SK-N-SH treated with all-trans-retinoic acid at 6 μM for 48 hours (cell line): ENCODE measurements at regions not wholly inside any gene's neighbourhood (a gene's known extent, or its start where the extent isn't known, plus 50 kb on each side); places are given as distances from the start of the nearest gene placed in this dataset.
"Not testable (repeated sequence)": the region's sequence is repeated elsewhere in the genome, so short reads cannot be mapped to it uniquely, and the experiment has no call there.

Experiments
- ATAC-seq: fragments of 200-7000 bp; cut with Tn5 transposase; 3 replicates; pipeline ENCODE4 v1.9.1; 2020; ENCODE audit warnings: mild to moderate bottlenecking, moderate library complexity
- ARNTL ChIP-seq: fragments of 450-650 bp; formaldehyde crosslinking; IDR thresholded peaks from 2 replicates; pipeline ENCODE4 v1.5.0; 2020; ENCODE audit warnings: low read depth, mild to moderate bottlenecking, moderate library complexity, borderline replicate concordance
- BACH2 ChIP-seq: fragments of 250-450 bp; sonication (Bioruptor Pico); IDR thresholded peaks from 2 replicates; pipeline ENCODE4 v1.9.0; 2021; ENCODE audit warnings: mild to moderate bottlenecking, borderline replicate concordance
- CSDC2 ChIP-seq: fragments of 250-450 bp; sonication (Bioruptor Pico); IDR thresholded peaks from 2 replicates; pipeline ENCODE4 v1.5.0; 2020; ENCODE audit warnings: mild to moderate bottlenecking, moderate library complexity
- GLIS3 ChIP-seq: fragments of 250-450 bp; sonication (Bioruptor Pico); IDR thresholded peaks from 2 replicates; pipeline ENCODE4 v1.5.0; 2020; ENCODE audit warnings: mild to moderate bottlenecking, moderate library complexity
- PPARA ChIP-seq: fragments of 250-450 bp; sonication (Bioruptor Pico); IDR thresholded peaks from 2 replicates; pipeline ENCODE4 v1.5.0; 2020; ENCODE audit warnings: mild to moderate bottlenecking, borderline replicate concordance
- RARB ChIP-seq: fragments of 250-450 bp; sonication (Bioruptor Pico); IDR thresholded peaks from 2 replicates; pipeline ENCODE4 v1.8.0; 2021; ENCODE audit warnings: mild to moderate bottlenecking, moderate library complexity
- SNAI2 ChIP-seq: fragments of 250-450 bp; sonication (Bioruptor Pico); IDR thresholded peaks from 2 replicates; pipeline ENCODE4 v1.5.0; 2020; ENCODE audit warnings: mild to moderate bottlenecking, moderate library complexity
- TCF4 ChIP-seq: fragments of 250-450 bp; sonication (Bioruptor Pico); IDR thresholded peaks from 2 replicates; pipeline ENCODE4 v1.8.0; 2021; ENCODE audit warnings: mild to moderate bottlenecking, moderate library complexity, borderline replicate concordance
- TOX ChIP-seq: fragments of 250-450 bp; sonication (Bioruptor Pico); IDR thresholded peaks from 2 replicates; pipeline ENCODE4 v1.8.0; 2021; ENCODE audit warnings: mild to moderate bottlenecking, moderate library complexity, borderline replicate concordance
- ZC3H10 ChIP-seq: fragments of 250-450 bp; sonication (Bioruptor Pico); IDR thresholded peaks from 2 replicates; pipeline ENCODE4 v1.5.1; 2021; ENCODE audit warnings: mild to moderate bottlenecking, moderate library complexity
- ZFP3 ChIP-seq: fragments of 250-450 bp; sonication (Bioruptor Pico); IDR thresholded peaks from 2 replicates; pipeline ENCODE4 v1.5.0; 2020; ENCODE audit warnings: mild to moderate bottlenecking, moderate library complexity
- ZFP30 ChIP-seq: fragments of 450-650 bp; formaldehyde crosslinking; IDR thresholded peaks from 2 replicates; pipeline ENCODE4 v1.5.0; 2022; ENCODE audit warnings: mild to moderate bottlenecking, moderate library complexity
- ZNF565 ChIP-seq: fragments of 450-650 bp; formaldehyde crosslinking; conservative IDR thresholded peaks from 2 replicates; pipeline ENCODE4 v1.5.0; 2020; ENCODE audit warnings: low read depth, mild to moderate bottlenecking, moderate library complexity
- ZNF70 ChIP-seq: fragments of 450-650 bp; formaldehyde crosslinking; IDR thresholded peaks from 2 replicates; pipeline ENCODE4 v1.5.0; 2020; ENCODE audit warnings: mild to moderate bottlenecking, moderate library complexity
- ZNF8 ChIP-seq: fragments of 450-650 bp; formaldehyde crosslinking; IDR thresholded peaks from 2 replicates; pipeline ENCODE4 v1.5.0; 2020; ENCODE audit warnings: mild to moderate bottlenecking, moderate library complexity
- TF ChIP-seq, protein P1 (sequence below): fragments of 250-450 bp; sonication (Bioruptor Pico); IDR thresholded peaks from 2 replicates; pipeline ENCODE4 v1.8.0; 2021; ENCODE audit warnings: low read depth, mild to moderate bottlenecking, moderate library complexity, borderline replicate concordance
- TF ChIP-seq, protein P2 (sequence below): fragments of 250-450 bp; sonication (Bioruptor Pico); IDR thresholded peaks from 2 replicates; pipeline ENCODE4 v1.8.0; 2020; ENCODE audit warnings: mild to moderate bottlenecking, moderate library complexity, borderline replicate concordance
- TF ChIP-seq, protein P3 (sequence below): fragments of 250-450 bp; sonication (Bioruptor Pico); IDR thresholded peaks from 2 replicates; pipeline ENCODE4 v1.5.1; 2020; ENCODE audit warnings: low read depth, mild to moderate bottlenecking, moderate library complexity
- TF ChIP-seq, protein P4 (sequence below): fragments of 250-450 bp; sonication (Bioruptor Pico); IDR thresholded peaks from 2 replicates; pipeline ENCODE4 v1.5.1; 2021; ENCODE audit warnings: mild to moderate bottlenecking, moderate library complexity

DNA sequence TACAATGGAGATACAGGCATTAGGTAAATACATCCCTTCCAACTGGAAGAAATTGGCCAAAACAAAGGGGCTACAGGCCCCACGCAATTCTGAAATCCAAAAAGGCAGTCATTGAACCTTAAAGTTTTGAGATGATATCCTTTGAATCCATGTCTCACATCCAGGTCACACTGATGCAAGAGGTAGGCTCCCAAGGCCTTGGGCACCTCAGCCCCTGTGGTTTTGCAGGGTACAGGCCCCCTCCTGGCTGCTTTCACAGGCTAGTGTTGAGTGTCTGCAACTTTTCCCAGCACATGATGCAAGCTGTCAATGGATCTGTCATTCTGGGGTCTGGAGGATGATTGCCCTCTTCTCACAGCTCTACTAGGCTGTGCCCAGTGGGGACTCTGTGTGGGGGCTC, 766.7 kb downstream of the ZBBX start:
- TF ChIP-seq TCF4 (CRISPR knock-in tag) = no peak
- TF ChIP-seq, protein P1, sequence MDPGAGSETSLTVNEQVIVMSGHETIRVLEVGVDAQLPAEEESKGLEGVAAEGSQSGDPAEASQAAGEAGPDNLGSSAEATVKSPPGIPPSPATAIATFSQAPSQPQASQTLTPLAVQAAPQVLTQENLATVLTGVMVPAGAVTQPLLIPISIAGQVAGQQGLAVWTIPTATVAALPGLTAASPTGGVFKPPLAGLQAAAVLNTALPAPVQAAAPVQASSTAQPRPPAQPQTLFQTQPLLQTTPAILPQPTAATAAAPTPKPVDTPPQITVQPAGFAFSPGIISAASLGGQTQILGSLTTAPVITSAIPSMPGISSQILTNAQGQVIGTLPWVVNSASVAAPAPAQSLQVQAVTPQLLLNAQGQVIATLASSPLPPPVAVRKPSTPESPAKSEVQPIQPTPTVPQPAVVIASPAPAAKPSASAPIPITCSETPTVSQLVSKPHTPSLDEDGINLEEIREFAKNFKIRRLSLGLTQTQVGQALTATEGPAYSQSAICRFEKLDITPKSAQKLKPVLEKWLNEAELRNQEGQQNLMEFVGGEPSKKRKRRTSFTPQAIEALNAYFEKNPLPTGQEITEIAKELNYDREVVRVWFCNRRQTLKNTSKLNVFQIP (CRISPR knock-in tag) = no peak
- TF ChIP-seq ZFP3 (CRISPR knock-in tag) = no peak
- TF ChIP-seq PPARA (CRISPR knock-in tag) = no peak
- TF ChIP-seq, protein P2, sequence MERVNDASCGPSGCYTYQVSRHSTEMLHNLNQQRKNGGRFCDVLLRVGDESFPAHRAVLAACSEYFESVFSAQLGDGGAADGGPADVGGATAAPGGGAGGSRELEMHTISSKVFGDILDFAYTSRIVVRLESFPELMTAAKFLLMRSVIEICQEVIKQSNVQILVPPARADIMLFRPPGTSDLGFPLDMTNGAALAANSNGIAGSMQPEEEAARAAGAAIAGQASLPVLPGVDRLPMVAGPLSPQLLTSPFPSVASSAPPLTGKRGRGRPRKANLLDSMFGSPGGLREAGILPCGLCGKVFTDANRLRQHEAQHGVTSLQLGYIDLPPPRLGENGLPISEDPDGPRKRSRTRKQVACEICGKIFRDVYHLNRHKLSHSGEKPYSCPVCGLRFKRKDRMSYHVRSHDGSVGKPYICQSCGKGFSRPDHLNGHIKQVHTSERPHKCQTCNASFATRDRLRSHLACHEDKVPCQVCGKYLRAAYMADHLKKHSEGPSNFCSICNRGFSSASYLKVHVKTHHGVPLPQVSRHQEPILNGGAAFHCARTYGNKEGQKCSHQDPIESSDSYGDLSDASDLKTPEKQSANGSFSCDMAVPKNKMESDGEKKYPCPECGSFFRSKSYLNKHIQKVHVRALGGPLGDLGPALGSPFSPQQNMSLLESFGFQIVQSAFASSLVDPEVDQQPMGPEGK (CRISPR knock-in tag) = no peak
- TF ChIP-seq SNAI2 (CRISPR knock-in tag) = no peak
- TF ChIP-seq ZNF8 (CRISPR knock-in tag) = no peak
- no peak for TF ChIP-seq GLIS3 (CRISPR knock-in tag)
- no peak for TF ChIP-seq BACH2
- no peak for TF ChIP-seq ARNTL (CRISPR knock-in tag)
- TF ChIP-seq, protein P3, sequence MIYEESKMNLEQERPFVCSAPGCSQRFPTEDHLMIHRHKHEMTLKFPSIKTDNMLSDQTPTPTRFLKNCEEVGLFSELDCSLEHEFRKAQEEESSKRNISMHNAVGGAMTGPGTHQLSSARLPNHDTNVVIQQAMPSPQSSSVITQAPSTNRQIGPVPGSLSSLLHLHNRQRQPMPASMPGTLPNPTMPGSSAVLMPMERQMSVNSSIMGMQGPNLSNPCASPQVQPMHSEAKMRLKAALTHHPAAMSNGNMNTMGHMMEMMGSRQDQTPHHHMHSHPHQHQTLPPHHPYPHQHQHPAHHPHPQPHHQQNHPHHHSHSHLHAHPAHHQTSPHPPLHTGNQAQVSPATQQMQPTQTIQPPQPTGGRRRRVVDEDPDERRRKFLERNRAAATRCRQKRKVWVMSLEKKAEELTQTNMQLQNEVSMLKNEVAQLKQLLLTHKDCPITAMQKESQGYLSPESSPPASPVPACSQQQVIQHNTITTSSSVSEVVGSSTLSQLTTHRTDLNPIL (CRISPR knock-in tag) = no peak
- no peak for TF ChIP-seq ZNF565 (CRISPR knock-in tag)
- TF ChIP-seq, all 23 proteins: peak for 0
- no peak for ATAC-seq

DNA sequence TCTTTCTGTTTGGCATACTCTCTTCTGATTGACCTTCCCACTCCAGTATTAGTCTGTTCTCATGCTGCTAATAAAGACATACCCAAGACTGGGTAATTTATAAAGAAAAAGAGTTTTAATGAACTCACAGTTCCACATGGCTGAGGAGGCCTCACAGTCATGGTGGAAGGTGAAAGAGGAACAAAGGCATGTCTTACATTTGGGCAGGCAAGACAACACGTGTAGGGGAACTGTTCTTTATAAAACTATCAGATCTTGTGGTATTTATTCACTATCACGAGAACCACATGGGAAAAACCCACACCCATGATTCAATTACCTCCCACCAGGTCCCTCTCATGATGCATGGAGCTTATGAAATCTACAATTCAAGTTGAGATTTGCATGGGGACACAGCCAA, 767.3 kb downstream of the ZBBX start:
- not testable (repeated sequence) for ATAC-seq

DNA sequence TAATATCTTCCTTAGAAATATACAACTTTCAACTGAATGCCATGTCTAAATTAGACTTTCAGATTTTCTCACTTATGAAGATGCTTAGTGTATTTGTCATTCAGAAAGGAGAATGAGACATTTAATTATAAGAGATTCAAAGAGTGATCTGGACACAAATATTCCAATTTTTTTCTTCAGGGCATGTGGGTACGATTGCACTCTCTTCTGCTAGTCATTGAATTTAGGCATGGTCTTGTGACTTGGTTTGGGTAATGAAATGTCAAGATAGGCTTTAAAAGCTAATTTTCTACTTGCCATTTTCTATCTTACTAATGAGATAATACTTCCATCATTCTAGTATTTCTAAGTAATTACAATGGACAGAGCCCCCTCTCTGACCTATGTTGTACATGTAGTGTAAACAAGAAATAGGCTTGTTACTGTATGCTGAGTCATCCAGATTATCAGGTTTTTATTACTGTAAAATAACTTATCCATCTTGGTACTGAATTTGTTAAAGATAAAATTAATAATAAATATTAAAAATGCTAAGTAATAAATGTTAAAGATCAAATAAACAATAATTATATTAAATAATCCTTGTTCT, 770.8 kb upstream of the BCHE start:
- TF ChIP-seq, protein P1 (CRISPR knock-in tag) = no peak
- TF ChIP-seq ZFP3 (CRISPR knock-in tag) = no peak
- TF ChIP-seq ZFP30 (CRISPR knock-in tag) = no peak
- no peak for TF ChIP-seq ZNF565 (CRISPR knock-in tag)
- TF ChIP-seq ARNTL (CRISPR knock-in tag) = no peak
- no peak for TF ChIP-seq GLIS3 (CRISPR knock-in tag)
- TF ChIP-seq ZNF8 (CRISPR knock-in tag) = no peak
- no peak for TF ChIP-seq CSDC2 (CRISPR knock-in tag)
- TF ChIP-seq, protein P4, sequence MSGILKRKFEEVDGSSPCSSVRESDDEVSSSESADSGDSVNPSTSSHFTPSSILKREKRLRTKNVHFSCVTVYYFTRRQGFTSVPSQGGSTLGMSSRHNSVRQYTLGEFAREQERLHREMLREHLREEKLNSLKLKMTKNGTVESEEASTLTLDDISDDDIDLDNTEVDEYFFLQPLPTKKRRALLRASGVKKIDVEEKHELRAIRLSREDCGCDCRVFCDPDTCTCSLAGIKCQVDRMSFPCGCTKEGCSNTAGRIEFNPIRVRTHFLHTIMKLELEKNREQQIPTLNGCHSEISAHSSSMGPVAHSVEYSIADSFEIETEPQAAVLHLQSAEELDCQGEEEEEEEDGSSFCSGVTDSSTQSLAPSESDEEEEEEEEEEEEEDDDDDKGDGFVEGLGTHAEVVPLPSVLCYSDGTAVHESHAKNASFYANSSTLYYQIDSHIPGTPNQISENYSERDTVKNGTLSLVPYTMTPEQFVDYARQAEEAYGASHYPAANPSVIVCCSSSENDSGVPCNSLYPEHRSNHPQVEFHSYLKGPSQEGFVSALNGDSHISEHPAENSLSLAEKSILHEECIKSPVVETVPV (CRISPR knock-in tag) = no peak
- TF ChIP-seq ZC3H10 (CRISPR knock-in tag) = no peak
- TF ChIP-seq SNAI2 (CRISPR knock-in tag) = no peak
- no peak for ATAC-seq

DNA sequence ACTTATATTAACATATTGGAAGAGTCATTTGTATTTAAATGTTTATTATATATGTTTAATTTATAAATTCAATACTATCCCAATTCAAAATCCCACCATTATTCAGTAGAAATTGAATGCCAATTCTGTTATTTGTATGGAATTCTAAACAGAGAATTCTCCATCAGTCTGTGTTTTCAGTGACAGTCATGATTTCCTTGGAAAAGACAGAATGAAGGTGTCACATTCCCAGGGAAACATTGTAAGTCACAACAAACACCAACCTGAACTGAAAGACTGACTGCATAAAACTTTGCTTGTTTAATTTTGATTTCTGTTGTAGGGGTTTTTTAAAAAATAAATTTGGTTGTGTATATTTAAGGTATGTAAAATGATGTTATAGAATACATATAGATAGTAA, 769.8 kb upstream of the BCHE start:
- TF ChIP-seq TCF4 (CRISPR knock-in tag) (no peak), PPARA (CRISPR knock-in tag) (no peak), TOX (CRISPR knock-in tag) (no peak), ZFP30 (CRISPR knock-in tag) (no peak), CSDC2 (CRISPR knock-in tag) (no peak), ZNF8 (CRISPR knock-in tag) (no peak), ZNF70 (CRISPR knock-in tag) (no peak), ZNF565 (CRISPR knock-in tag) (no peak), RARB (no peak), ZFP3 (CRISPR knock-in tag) (no peak), ARNTL (CRISPR knock-in tag) (no peak), BACH2 (no peak)
- TF ChIP-seq, protein P4 (CRISPR knock-in tag) = no peak
- TF ChIP-seq, protein P1 (CRISPR knock-in tag) = no peak
- TF ChIP-seq, protein P3 (CRISPR knock-in tag) = no peak
- ATAC-seq = no peak
